ENCODE measurements at regions not wholly inside any gene's neighbourhood (a gene's known extent, or its start where the extent isn't known, plus 50 kb on each side); places are given as distances from the start of the nearest gene placed in this dataset.

- DNase-seq (ENCODE audit: low spot score): no peak
Observed at GRCh38 chr6:41470331-41471063, 75.7 kb upstream of the FOXP4 start.

DNA sequence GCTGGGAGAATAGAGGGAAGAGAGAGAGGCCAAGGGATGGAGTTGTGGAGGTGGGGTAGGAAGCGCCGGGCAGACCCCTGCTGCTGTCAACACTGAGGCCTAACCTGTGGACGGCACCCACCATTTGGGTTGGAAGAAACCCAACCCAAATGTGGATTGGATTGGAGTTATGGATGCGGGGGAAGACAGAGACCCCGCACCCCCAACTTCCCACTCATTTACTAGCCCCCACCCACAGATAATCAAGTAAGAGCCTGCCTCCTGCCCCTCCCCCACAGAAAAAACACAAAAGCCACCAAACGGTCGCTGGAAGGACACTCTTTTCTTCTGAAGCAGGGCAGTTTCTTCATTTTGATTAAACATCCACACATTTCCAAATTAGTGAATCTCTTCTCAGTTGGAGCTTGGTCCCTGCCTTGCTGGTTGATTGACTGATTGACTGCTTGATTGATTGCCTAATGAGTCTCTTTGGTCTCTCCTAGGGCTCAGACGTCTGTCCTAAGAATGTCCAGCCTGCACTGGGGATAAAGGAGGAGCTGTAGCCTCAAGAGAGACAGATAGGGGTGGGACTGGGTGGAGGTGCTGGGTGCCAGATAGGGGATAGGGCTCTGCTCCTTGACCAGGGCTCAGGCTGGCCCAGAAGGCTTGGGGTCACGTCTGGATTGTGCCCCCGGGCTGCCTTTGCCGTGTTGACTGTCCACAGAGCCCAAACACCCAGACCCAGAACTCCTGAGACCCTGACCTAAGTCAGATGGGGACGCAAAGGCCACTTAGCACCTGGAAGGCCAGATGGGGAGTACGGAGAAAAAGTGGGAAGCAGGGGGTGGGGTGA lies 74.9 kb upstream of the FOXP4 start:
- no peak for DNase-seq (ENCODE audit: low spot score)

GRCh38 chr6:41474213-41474933 lies 71.8 kb upstream of the FOXP4 start:
- no peak for DNase-seq (ENCODE audit: low spot score)

DNA sequence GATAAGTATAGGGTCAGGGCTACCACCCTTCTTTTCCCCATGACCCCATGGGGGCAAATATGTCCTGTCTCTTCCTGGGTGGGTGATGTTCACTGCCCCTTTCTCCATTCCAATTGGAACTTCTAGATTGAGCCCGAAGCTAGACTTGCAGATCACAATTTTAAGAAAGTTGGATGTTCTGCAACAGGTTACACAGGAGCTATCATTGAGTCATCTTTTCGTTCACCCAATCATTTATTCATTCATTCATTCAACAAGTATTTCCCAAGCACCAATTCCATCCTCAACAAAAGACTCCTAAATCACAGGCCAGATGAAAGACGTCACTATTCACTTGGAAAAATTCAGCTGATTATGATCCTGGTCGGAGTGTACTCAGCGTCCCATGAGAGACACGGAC lies 71.0 kb upstream of the FOXP4 start:
- no peak for DNase-seq (ENCODE audit: low spot score)

GRCh38 chr6:41475737-41476357 lies 70.3 kb upstream of the FOXP4 start:
- no peak for DNase-seq (ENCODE audit: low spot score)

DNA sequence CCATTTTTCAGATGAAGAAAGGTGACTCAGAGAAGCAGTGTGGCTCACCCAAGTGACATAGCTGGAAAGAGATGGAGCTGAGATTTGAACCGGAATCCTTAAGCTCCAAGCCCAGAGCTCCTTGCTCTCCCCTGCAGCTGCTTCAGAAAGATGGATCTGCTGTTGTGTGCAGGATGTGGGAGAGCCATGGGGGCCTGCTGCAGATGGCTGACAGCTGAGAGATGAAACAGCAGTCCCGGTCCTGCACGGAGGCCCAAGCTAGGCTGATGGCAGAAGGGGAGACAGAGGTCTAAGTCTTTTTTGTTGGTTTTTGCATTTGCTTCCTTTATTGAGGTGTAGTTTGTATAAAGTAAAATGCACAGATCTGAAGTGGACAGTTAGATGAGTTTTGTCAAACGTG lies 69.8 kb upstream of the FOXP4 start:
- no peak for DNase-seq (ENCODE audit: low spot score)

GRCh38 chr6:41477572-41477971 lies 68.6 kb upstream of the FOXP4 start:
- DNase-seq (ENCODE audit: low spot score): no peak

DNA sequence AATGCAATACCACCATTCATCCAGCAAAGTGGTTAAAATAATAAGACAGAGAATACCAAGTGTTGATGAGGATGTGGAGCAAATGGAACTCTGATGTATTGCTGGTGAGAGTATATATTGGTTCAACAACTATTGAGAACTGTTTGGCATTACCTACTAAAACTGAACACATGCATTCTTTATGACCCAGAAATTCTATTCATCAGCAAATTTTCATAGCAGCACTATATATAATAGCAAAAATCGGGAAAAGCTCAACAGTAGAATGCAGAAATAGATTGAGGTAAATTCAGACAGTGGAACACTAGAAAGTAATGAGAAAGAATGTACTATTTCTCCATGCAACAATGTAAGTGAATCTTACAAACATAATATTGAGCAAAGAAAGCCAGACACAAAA lies 62.2 kb upstream of the FOXP4 start:
- DNase-seq (ENCODE audit: low spot score): no peak

- no peak for DNase-seq (ENCODE audit: low spot score)
Observed at GRCh38 chr6:41487860-41488432, 58.2 kb upstream of the FOXP4 start.

DNA sequence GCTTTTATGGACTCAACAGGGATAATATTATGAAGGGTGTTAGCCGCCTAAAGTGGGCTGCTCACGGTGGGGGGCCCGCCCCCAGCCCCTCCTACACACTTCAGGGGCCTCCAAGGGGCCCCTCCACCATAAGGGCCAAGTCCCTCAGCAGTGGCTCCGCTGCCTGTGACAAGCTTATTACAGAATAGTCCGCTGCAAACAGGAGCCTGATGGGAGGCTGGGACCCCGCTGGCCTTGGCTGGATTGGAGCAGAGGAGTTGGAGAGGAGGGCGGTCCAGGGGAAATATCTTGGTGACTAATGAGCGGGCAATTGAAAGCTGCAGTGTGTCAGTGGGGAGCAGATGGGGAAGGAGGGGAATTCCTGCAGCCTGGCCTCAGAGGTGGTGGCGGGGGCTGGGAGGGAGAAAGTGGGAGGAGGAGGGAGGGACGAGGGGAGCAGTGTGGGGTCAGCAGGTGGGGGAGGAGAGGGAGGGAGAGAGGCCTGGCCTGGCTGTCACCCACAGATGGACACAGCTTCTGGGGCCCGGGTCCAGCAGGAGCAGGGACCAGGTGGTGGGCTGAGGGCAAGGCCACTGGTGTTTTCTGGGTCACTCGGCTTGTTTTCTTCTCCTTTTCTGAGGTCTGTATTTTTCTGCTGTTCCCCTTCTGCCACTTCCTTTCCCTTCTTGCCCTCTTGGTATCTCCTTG lies 57.6 kb upstream of the FOXP4 start:
- DNase-seq (ENCODE audit: low spot score): peak; percentile 72

GRCh38 chr6:41489120-41489851 lies 56.9 kb upstream of the FOXP4 start:
- DNase-seq (ENCODE audit: low spot score): no peak

- DNase-seq (ENCODE audit: low spot score): no peak
Observed at GRCh38 chr6:41492261-41492891, 53.8 kb upstream of the FOXP4 start.

- no peak for DNase-seq (ENCODE audit: low spot score)
Observed at GRCh38 chr6:41494212-41495110, 51.7 kb upstream of the FOXP4 start.
